Stimulated activated CD8-positive, alpha-beta memory T cell treated with anti-CD3 and anti-CD28 coated beads, Interleukin-12 subunit alpha, Interleukin-12 subunit beta, amount 100 ng/mL, for 24 hours (primary cell): ENCODE measurements at regions not wholly inside any gene's neighbourhood (a gene's known extent, or its start where the extent isn't known, plus 50 kb on each side); places are given as distances from the start of the nearest gene placed in this dataset.

ENCODE experiments used
- DNase-seq: peaks from one replicate; pipeline ENCODE4 v3.0.0-alpha.2; 2020; ENCODE audit errors: extremely low read depth

- DNase-seq: no peak
These were observed 50.0 kb upstream of the DOCK9 start for GRCh38 chr13:99027661-99028425.

GRCh38 chr13:99028890-99029289, 51.0 kb upstream of the DOCK9 start:
- no peak for DNase-seq

GRCh38 chr13:99029576-99029975, 51.7 kb upstream of the DOCK9 start:
- DNase-seq: no peak

GRCh38 chr13:99030326-99030725, 52.5 kb upstream of the DOCK9 start:
- no peak for DNase-seq

- no peak for DNase-seq
These were observed 54.0 kb upstream of the DOCK9 start for GRCh38 chr13:99031832-99032231.

GRCh38 chr13:99033814-99034213, 56.0 kb upstream of the DOCK9 start:
- no peak for DNase-seq

- DNase-seq: no peak
These were observed 56.6 kb upstream of the DOCK9 start for GRCh38 chr13:99034333-99035085.

GRCh38 chr13:99035715-99036114, 57.9 kb upstream of the DOCK9 start:
- no peak for DNase-seq

- DNase-seq: no peak
These were observed 59.9 kb upstream of the DOCK9 start for GRCh38 chr13:99037756-99038155.

- DNase-seq: no peak
These were observed 61.9 kb upstream of the DOCK9 start for GRCh38 chr13:99039718-99040280.

GRCh38 chr13:99040536-99041131, 62.8 kb upstream of the DOCK9 start:
- no peak for DNase-seq

GRCh38 chr13:99041337-99041736, 63.5 kb upstream of the DOCK9 start:
- no peak for DNase-seq

GRCh38 chr13:99041788-99042187, 63.9 kb upstream of the DOCK9 start:
- no peak for DNase-seq

GRCh38 chr13:99042521-99043250, 64.8 kb upstream of the DOCK9 start:
- no peak for DNase-seq

GRCh38 chr13:99043831-99044231, 66.0 kb upstream of the DOCK9 start:
- no peak for DNase-seq

- DNase-seq: no peak
These were observed 66.9 kb upstream of the DOCK9 start for GRCh38 chr13:99044764-99045163.

- no peak for DNase-seq
These were observed 67.5 kb upstream of the DOCK9 start for GRCh38 chr13:99045396-99045795.

- DNase-seq: no peak
These were observed 69.0 kb upstream of the DOCK9 start for GRCh38 chr13:99046851-99047250.

GRCh38 chr13:99050983-99051488, 73.2 kb upstream of the DOCK9 start:
- no peak for DNase-seq

GRCh38 chr13:99051768-99052455, 74.0 kb upstream of the DOCK9 start:
- DNase-seq: no peak

- no peak for DNase-seq
These were observed 75.9 kb upstream of the DOCK9 start for GRCh38 chr13:99053636-99054233.
